ENCODE measurements at regions not wholly inside any gene's neighbourhood (a gene's known extent, or its start where the extent isn't known, plus 50 kb on each side); places are given as distances from the start of the nearest gene placed in this dataset.

GRCh38 chr5:111931655-111932054, 174.7 kb upstream of the NREP start:
- TF ChIP-seq CTCF (conservative IDR thresholded peaks at IDR 0.05; ENCODE audit: low read length), result no peak
- no peak for TF ChIP-seq EZH2phosphoT487 (IDR thresholded peaks at IDR 0.05; ENCODE audit: borderline replicate concordance, low read depth, low read length)
